ES-I3 (cell line): ENCODE measurements at regions not wholly inside any gene's neighbourhood (a gene's known extent, or its start where the extent isn't known, plus 50 kb on each side); places are given as distances from the start of the nearest gene placed in this dataset.

Experiments
- H3K36me3 ChIP-seq: 2 replicates; pipeline ENCODE4 v1.6.1; 2013; ENCODE audit warnings: mild to moderate bottlenecking, low read length, control low read depth, moderate library complexity; ENCODE audit not compliant: insufficient read depth
- H3K4me1 ChIP-seq: 2 replicates; pipeline ENCODE4 v1.6.1; 2013; ENCODE audit warnings: mild to moderate bottlenecking, control low read depth, low read length; ENCODE audit not compliant: insufficient read depth
- H3K9ac ChIP-seq: 2 replicates; pipeline ENCODE4 v1.6.1; 2013; ENCODE audit warnings: low read depth, mild to moderate bottlenecking, low read length, moderate library complexity
- H3K9me3 ChIP-seq: 2 replicates; pipeline ENCODE4 v1.6.1; 2013; ENCODE audit warnings: mild to moderate bottlenecking, low read length, moderate library complexity; ENCODE audit not compliant: control insufficient read depth, insufficient read depth

DNA sequence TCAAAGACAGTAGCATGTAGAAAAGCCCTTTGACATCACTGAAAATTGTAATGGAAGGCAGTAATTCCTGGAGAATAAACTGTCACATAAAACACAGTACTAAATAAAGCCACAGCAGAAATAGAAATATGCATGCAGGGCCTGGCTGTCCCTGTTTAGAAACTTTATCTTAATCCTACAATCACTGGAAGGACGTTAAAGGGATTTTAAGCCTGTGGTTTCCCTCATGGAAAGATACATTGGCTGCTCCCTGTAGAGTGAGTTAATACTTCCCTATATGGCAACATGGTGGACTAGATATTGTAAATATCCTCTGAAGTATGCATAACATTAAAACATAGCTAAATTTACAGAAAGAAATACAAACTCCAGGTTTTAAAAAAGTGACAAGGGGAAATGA, 1334.9 kb upstream of the CELF2 start:
- Histone ChIP-seq H3K9ac (no peak overlapping the region), H3K9me3 (no peaks in the 10 kb centered on the region; the same call in 1 of the 2 replicates), H3K4me1 (no peaks in the 10 kb centered on the region), H3K36me3 (no peaks in the 10 kb centered on the region)

DNA sequence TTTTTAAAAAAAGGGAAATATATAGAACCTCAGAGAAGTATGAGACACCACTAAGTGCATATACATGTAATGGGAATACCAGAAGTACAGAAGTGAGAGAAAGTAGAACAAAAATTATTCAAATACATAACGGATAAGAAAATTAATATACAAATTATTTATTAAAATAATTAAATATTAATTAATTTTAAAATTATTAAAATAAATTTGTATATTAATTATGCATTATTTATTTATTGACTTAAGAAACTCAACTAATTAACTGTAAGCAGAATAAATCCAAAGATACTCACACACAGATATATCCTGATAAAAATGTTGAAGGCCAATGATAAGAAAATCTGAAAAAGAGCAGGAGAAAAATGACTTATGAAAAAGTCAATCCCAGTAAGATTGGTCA, 1333.5 kb upstream of the CELF2 start:
- Histone ChIP-seq H3K9me3 (no peaks in the 10 kb centered on the region; the same call in 1 of the 2 replicates), H3K4me1 (no peaks in the 10 kb centered on the region)

DNA sequence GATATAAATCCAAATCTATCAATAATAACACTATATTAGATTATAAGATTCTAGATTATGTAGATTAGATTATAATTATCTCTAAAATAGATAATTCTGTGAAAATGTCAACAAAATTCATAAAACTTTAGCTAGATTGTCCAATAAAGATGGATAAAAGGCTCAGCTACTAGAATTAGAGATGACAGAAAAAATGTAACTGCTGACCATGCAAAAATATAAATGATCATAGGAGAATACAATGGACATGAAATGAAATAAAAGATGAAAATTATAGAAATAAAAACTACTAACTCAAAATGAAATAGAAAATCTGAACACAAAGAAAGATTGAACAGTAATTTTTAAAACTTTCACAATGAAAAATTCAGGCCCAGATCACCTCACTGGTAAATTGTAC, 1332.1 kb upstream of the CELF2 start:
- H3K4me1 ChIP-seq: no peaks in the 10 kb centered on the region
- H3K9me3 ChIP-seq: no peaks in the 10 kb centered on the region; the same call in 1 of the 2 replicates
- H3K9ac ChIP-seq: no peak overlapping the region
- H3K36me3 ChIP-seq: no peaks in the 10 kb centered on the region

More for the DNA sequence above, 1333.5 kb upstream of the CELF2 start:
- H3K36me3 ChIP-seq: no peaks in the 10 kb centered on the region
- H3K9ac ChIP-seq: no peak overlapping the region

DNA sequence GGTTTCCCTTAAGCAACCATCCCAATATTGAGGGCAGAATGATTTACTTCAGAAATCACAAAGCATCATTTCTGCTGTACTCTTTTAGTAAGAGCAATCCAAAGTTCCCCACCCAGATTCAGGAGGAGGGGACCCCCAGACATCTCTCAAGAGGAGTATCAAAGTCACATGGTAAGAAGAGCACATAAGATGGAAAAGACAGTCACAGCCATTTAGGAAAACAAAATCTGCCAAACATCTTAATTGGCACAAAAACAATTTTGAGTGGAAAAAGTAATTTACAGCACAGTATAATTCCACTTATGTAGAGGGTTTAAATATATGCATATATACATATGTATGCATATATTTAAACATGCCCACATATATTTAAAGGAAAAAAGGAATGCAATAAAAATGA, 1329.0 kb upstream of the CELF2 start:
- Histone ChIP-seq H3K9ac (no peak overlapping the region), H3K4me1 (no peaks in the 10 kb centered on the region), H3K9me3 (no peaks in the 10 kb centered on the region), H3K36me3 (no peaks in the 10 kb centered on the region)

DNA sequence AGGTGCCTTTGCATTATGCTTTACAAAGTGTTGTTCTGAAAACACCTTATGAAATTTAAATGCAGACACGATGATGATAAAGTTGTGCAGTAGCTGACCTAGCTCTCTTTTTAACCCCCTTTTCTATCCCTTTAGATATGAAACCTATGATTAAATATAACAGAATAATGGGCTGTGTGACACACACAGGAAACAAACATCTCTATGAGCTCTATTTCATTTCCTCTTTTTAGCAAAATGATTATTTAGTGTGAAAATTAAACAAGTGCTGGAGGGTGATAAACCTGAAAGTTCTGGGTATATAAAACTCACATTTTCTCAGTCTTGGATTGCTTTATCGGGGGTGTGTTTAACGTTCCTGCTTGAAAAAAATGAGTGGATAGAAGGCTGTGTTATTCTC, 1310.5 kb upstream of the CELF2 start:
- H3K4me1 ChIP-seq: no peaks in the 10 kb centered on the region
- no peaks in the 10 kb centered on the region for H3K9me3 ChIP-seq
- H3K36me3 ChIP-seq: no peaks in the 10 kb centered on the region
- H3K9ac ChIP-seq: no peak overlapping the region

DNA sequence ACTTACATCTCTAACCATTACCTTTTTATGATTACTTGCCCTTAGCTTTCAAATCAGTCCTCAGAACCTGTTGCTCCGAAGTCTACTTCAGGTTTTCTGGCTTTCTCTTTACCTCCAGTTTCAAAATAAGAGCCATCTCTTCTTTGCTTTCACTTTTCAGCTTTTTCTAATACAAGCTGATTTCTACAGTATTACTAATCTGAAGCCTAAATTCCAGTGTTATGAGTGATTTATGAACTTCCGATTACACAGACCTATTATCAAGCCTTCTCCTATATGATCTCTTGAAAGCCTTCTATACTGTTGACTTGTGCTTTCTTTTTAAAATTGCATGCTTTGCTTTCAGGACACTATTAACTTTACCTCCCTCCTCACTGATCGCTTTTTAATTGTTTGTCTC, 1307.8 kb upstream of the CELF2 start:
- Histone ChIP-seq H3K9ac (no peak overlapping the region), H3K9me3 (no peaks in the 10 kb centered on the region), H3K4me1 (no peaks in the 10 kb centered on the region), H3K36me3 (no peaks in the 10 kb centered on the region)

DNA sequence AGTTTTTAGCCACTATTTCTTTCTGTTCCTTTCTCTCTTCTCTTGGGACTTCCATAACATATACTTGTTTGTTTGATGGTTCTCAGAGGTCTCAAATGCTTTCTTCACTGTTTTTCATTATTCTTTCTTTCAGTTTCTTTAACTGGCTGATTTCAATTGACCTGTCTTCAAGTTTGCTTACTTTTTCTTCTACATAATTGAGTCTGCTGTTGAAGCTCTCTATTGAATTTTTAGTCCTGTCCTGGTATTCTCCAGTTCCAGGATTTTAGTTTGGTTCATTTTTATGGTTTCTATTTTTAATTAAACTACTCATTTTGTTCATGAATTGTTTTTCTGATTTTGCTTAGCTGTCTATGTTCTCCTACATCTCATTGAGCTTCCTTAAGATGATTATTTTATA, 1305.3 kb upstream of the CELF2 start:
- Histone ChIP-seq H3K9ac (no peak overlapping the region), H3K4me1 (no peaks in the 10 kb centered on the region), H3K9me3 (no peaks in the 10 kb centered on the region), H3K36me3 (no peaks in the 10 kb centered on the region)

DNA sequence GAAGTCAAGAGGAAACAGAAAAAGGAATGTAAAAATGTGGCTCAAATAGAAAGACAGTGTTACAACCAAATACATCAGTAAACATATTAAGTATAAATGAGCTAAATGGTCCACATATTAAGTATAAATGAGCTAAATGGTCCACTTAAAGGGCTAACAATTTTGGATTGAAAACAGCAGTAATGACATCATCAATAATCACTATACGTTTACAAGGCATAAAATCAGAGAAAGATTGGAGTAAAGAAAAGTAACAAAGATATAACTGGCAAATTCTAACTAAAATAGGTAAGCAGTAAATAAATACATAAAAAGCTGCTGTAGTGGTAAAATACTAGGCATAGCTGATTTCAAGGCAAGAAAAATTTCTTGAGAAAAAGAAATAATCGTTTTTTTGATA, 1298.4 kb upstream of the CELF2 start:
- Histone ChIP-seq H3K4me1 (no peaks in the 10 kb centered on the region), H3K36me3 (no peaks in the 10 kb centered on the region), H3K9me3 (no peaks in the 10 kb centered on the region), H3K9ac (no peak overlapping the region)

DNA sequence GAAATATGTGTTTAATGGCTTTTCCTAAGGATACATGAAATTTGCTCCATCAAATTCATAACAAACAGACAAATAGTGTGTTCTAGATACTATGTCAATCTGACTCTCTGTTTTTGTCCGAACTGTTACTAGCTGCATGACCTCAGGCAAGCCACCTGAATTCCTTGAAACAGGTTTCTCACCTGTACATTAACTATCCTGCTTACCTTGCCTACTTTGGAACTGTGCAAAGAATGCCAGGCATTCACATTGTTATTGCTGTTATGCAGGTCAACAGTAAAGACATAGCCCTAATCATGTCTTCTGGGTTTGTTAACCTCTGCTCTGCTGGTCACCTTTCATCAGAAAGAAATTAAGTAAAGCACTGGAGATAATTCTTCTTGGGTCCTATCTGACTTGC, 1283.9 kb upstream of the CELF2 start:
- no peaks in the 10 kb centered on the region for H3K36me3 ChIP-seq
- H3K9me3 ChIP-seq: no peaks in the 10 kb centered on the region
- H3K4me1 ChIP-seq: no peaks in the 10 kb centered on the region
- H3K9ac ChIP-seq: no peak overlapping the region

DNA sequence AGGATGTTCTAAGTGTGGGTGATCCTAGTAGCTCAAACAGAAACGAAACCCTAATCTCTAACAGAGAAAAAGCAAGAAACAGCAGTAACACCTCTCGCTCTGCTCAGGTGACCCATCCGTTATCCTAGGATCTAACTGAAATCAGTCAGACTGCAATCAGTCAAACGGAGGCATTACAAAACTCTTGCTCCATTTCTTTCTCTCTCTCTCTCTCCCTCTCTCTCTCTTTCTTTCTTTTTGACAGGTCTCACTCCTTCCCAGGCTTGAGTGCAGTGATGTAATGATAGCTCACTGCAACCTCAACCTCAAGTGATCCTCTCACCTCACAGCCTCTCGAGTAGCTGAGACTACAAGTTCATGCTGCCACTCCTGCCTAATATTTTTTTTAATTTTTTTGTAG, 1283.5 kb upstream of the CELF2 start:
- no peak overlapping the region for H3K9ac ChIP-seq
- no peaks in the 10 kb centered on the region for H3K9me3 ChIP-seq
- H3K4me1 ChIP-seq: no peaks in the 10 kb centered on the region
- no peaks in the 10 kb centered on the region for H3K36me3 ChIP-seq

DNA sequence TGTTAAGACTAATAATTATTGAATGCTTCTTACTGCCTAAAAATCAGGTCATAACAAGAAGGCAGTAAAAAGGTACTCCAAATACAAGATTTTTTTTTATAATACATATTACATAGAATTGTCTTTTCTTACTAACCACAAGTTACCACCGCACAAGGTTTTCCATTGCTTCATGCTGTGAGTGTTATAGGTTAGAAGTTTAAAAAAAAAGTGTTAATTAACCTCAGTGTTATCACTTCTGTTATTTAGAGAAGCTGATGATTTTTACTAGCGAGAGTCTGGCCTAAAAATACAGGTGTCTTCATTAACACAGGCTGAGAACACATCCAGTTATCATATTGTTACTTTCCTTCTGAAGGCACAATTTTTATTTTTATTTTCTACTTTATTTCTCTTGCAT, 1281.9 kb upstream of the CELF2 start:
- H3K4me1 ChIP-seq: no peaks in the 10 kb centered on the region
- H3K9me3 ChIP-seq: no peaks in the 10 kb centered on the region
- no peaks in the 10 kb centered on the region for H3K36me3 ChIP-seq
- H3K9ac ChIP-seq: no peak overlapping the region

DNA sequence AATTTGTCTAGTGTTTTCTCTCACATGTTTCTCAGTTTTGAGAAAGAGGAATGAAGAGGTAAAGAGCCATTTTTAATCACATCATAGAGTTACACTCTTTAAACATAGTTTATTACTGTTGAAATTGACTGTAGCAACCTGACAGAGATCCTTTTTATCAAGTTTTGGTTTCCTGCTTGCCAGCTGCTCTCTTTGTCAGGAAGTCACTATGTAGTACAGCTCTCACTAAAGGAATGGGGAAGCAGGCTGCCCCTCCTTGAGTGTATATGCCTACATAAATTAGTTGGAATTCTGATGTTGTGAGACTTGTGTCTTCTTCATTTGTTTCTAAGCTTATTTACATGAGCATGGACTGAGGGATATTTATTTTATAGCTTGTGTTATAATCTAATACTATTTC, 1274.0 kb upstream of the CELF2 start:
- no peak overlapping the region for H3K9ac ChIP-seq
- H3K4me1 ChIP-seq: no peaks in the 10 kb centered on the region
- H3K36me3 ChIP-seq: no peaks in the 10 kb centered on the region
- no peaks in the 10 kb centered on the region; the same call in 1 of the 2 replicates for H3K9me3 ChIP-seq

DNA sequence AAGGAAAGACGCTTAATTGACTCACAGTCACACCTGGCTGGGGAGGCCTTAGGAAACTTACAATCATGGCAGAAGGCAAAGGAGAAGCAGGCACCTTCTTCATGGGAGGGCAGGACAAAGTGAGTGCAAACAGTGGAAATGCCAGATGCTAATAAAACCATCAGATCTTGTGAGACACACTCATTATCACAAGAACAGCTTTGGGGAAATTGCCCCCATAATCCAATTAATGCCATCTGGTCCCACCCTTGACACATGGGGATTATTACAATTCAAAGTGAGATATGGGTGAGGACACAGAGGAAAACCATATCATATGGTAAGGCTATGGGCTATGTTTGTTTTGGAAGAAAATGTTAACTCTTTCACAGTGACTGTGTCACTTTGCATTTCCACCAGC, 1272.5 kb upstream of the CELF2 start:
- Histone ChIP-seq H3K4me1 (no peaks in the 10 kb centered on the region), H3K9ac (no peak overlapping the region), H3K9me3 (no peaks in the 10 kb centered on the region; the same call in 1 of the 2 replicates), H3K36me3 (no peaks in the 10 kb centered on the region)

DNA sequence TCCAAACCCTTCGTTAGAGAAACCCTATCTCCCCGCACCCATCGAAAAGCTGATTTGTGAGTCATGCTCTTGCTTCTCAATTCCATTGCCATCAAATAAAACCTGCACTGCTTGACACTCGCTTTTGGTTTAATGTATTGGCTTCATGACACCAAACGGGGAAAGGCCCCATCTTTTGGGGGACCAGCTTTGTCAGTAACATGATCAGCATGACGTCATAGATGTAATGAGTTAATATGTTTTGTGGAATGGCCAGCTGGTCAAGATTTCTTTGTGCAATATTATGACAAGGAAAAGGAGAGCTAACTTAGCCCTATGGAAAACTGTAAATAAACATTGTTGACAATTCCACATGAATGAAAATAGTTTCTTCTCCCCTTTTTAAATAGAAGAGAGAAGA, 1260.5 kb upstream of the CELF2 start:
- Histone ChIP-seq H3K4me1 (no peaks in the 10 kb centered on the region), H3K36me3 (no peaks in the 10 kb centered on the region), H3K9ac (no peak overlapping the region), H3K9me3 (no peaks in the 10 kb centered on the region)

DNA sequence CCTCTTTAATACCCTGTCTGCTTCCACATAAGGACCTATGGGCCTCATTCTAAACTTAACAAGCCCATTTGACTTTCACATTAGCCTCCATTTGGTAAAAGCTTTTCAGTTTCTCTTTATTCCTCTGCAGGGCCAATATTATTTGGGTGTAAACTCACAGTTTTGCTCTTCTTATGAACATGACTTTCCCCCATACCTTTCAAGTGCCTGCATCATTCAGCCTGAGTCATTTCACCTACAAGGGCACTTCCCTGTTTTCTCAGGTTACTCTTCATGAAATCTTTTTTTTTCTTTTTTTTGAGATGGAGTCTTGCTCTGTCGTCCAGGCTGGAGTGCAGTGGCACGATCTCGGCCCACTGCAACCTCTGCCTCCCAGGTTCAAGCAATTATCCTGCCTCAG, 1258.1 kb upstream of the CELF2 start:
- H3K36me3 ChIP-seq: no peaks in the 10 kb centered on the region
- H3K9me3 ChIP-seq: no peaks in the 10 kb centered on the region
- no peaks in the 10 kb centered on the region for H3K4me1 ChIP-seq
- no peak overlapping the region for H3K9ac ChIP-seq

DNA sequence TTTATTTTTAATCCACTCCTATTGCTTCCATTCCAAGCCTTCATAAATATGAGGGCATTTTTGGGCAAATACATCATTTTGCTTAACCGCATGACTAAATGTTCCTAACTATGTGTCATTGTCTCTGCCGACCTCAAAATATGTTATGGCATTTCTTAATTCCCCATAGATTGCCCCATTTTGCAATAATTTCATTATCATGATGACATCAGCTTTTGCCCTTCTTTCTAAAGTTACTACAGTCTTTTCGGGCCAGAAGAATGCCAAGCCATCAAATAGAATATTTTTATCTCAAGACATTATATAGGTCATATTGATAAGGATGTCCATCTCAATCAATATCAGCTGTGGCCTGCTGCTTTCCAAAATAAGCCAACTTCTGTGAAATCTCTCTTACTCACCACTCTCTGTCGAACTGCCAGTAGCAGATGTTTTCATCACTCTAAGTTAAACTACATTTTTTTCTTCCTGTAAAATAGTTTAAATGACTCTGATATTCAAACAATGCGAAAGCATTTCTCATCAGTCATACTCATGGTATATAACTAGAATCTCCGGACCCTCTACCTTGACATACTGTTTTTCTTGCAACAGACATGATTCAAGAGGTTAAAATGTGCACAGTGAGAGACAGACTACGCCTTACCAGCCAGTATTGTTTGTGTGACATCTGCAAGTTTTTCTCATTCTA, 1254.6 kb upstream of the CELF2 start:
- no peaks in the 10 kb centered on the region for H3K36me3 ChIP-seq
- no peak overlapping the region for H3K9ac ChIP-seq
- no peaks in the 10 kb centered on the region for H3K9me3 ChIP-seq
- H3K4me1 ChIP-seq: no peaks in the 10 kb centered on the region
